Thyroid gland (tissue), 4 donors: ENCODE measurements at regions not wholly inside any gene's neighbourhood (a gene's known extent, or its start where the extent isn't known, plus 50 kb on each side); places are given as distances from the start of the nearest gene placed in this dataset.

ENCODE experiments used
- DNase-seq, 2 donors: peaks; one replicate each; pipeline ENCODE4 v3.0.0-alpha.2; 2019
- H3K27ac ChIP-seq, 3 donors: fragments of 200-600 bp; sonication (generic); 1 replicate in 2 of 3; 2 replicates in 1 of 3; pipeline ENCODE4 v1.5.1; 2016 to 2019; ENCODE audit warnings: mild to moderate bottlenecking in 1 of 3, moderate library complexity in 1 of 3
- H3K27me3 ChIP-seq: fragments of 200-600 bp; sonication (generic); one replicate; pipeline ENCODE4 v1.5.1; 2019
- H3K36me3 ChIP-seq, 2 donors: fragments of 200-600 bp; sonication (generic); one replicate each; pipeline ENCODE4 v1.5.1; 2016 to 2019
- H3K4me1 ChIP-seq, 2 donors: fragments of 200-600 bp; sonication (generic); one replicate each; pipeline ENCODE4 v1.5.1; 2017 to 2019
- H3K4me3 ChIP-seq, 3 donors: fragments of 200-600 bp; sonication (generic); replicated peaks in 1 of 3; 1 replicate in 2 of 3; 2 replicates in 1 of 3; pipeline ENCODE4 v1.5.1; 2016; ENCODE audit warnings: mild to moderate bottlenecking in 1 of 3
- H3K9me3 ChIP-seq: fragments of 200-600 bp; sonication (generic); one replicate; pipeline ENCODE4 v1.5.1; 2017
- POLR2A ChIP-seq, 2 donors: fragments of 450-650 bp; IDR thresholded peaks; one replicate each; pipeline ENCODE4 v1.6.1; 2017; ENCODE audit warnings: antibody characterized with exemption in 2 of 2, mild to moderate bottlenecking in 2 of 2, moderate library complexity in 1 of 2
- WGBS, 2 donors: methylation state at CpG; one replicate each; pipeline ENCODE4 v1.1.5; 2017; 5-methylcytosine and 5-hydroxymethylcytosine counted together
- intact Hi-C: fragments of 100-400 bp; cut with DNase I; formaldehyde crosslinking; loops from one replicate; pipeline ENCODE4 v1.15.1; 2023
- TF ChIP-seq, protein P1 (sequence below), 6 experiments: fragments of 200-600 bp in 3 of 6; fragments of 450-650 bp in 3 of 6; sonication (generic) in 3 of 6; IDR thresholded peaks; one replicate each; pipeline ENCODE4 v1.5.1; 2016 to 2019; ENCODE audit warnings: antibody characterized with exemption in 6 of 6, mild to moderate bottlenecking in 2 of 6, inconsistent platforms in 1 of 6, moderate library complexity in 1 of 6

GRCh38 chr22:35150183-35151107 is 84.5 kb downstream of the ISX start:
- H3K27ac ChIP-seq, result no peak overlapping the region
- intact Hi-C loops, result no loop called here
- no peaks in the 10 kb centered on the region for H3K36me3 ChIP-seq
- no peaks in the 10 kb centered on the region for H3K4me1 ChIP-seq
- H3K4me3 ChIP-seq, result no peak overlapping the region
- DNase-seq, result peak; percentile 30 to 37
- H3K9me3 ChIP-seq, result no peaks in the 10 kb centered on the region
- 52 to 55% methylated on average over 22 of the region's 22 CpGs for WGBS, 2 donors
- TF ChIP-seq POLR2A (IDR thresholded peaks at IDR 0.05), result no peak
- TF ChIP-seq, protein P1, sequence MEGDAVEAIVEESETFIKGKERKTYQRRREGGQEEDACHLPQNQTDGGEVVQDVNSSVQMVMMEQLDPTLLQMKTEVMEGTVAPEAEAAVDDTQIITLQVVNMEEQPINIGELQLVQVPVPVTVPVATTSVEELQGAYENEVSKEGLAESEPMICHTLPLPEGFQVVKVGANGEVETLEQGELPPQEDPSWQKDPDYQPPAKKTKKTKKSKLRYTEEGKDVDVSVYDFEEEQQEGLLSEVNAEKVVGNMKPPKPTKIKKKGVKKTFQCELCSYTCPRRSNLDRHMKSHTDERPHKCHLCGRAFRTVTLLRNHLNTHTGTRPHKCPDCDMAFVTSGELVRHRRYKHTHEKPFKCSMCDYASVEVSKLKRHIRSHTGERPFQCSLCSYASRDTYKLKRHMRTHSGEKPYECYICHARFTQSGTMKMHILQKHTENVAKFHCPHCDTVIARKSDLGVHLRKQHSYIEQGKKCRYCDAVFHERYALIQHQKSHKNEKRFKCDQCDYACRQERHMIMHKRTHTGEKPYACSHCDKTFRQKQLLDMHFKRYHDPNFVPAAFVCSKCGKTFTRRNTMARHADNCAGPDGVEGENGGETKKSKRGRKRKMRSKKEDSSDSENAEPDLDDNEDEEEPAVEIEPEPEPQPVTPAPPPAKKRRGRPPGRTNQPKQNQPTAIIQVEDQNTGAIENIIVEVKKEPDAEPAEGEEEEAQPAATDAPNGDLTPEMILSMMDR (IDR thresholded peaks at IDR 0.05), result peak in 5 of 6 experiments; percentile 14 to 71 (median 46)
- H3K27me3 ChIP-seq, result no peaks in the 10 kb centered on the region

GRCh38 chr22:35152316-35152715 is 86.4 kb downstream of the ISX start:
- WGBS, 2 donors, result 78 to 80% methylated on average over 8 of the region's 8 CpGs
- no peaks in the 10 kb centered on the region for H3K9me3 ChIP-seq
- intact Hi-C loops, result no loop called here
- H3K4me3 ChIP-seq, result no peak overlapping the region
- H3K27ac ChIP-seq, result no peak overlapping the region
- H3K27me3 ChIP-seq, result no peaks in the 10 kb centered on the region
- no peaks in the 10 kb centered on the region for H3K36me3 ChIP-seq
- no peak for DNase-seq
- no peaks in the 10 kb centered on the region for H3K4me1 ChIP-seq
- TF ChIP-seq, protein P1 (IDR thresholded peaks at IDR 0.05), result no peak
- TF ChIP-seq POLR2A (IDR thresholded peaks at IDR 0.05), result no peak

DNA sequence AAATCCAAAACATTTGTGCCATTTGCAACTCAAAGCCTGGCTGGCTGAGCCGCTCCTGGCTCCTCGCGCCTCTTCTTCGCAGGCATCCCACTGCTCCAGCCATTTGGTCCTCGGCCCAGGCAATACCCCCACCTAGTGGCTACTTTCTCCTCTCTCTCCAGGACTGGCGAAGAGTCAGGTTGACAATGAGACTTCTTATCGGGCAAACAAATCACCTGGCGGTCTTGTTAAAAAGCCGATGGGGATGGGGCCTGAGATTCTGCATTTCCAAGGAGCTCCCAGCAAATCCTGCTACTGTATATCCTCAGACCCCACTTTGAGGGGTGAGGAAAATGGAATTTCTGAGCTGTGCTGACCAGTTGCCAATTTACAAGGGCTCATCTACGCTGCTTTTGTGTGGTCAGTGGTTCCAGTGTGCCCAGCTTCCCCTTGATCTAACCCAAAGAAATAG is 89.0 kb downstream of the ISX start:
- no peaks in the 10 kb centered on the region for H3K36me3 ChIP-seq
- no peaks in the 10 kb centered on the region for H3K4me1 ChIP-seq
- TF ChIP-seq, protein P1 (IDR thresholded peaks at IDR 0.05), result peak in 4 of 6 experiments; percentile 19 to 66 (median 27)
- no peak for TF ChIP-seq POLR2A (IDR thresholded peaks at IDR 0.05)
- no peak overlapping the region for H3K27ac ChIP-seq
- H3K4me3 ChIP-seq, result no peak overlapping the region
- no peaks in the 10 kb centered on the region for H3K27me3 ChIP-seq
- H3K9me3 ChIP-seq, result no peaks in the 10 kb centered on the region
- peak; percentile 19 to 26 for DNase-seq
- 9 to 14% methylated on average over 10 of the region's 10 CpGs for WGBS, 2 donors
- intact Hi-C loops, result no loop called here

GRCh38 chr22:35155403-35156025 is 89.6 kb downstream of the ISX start:
- Histone ChIP-seq H3K27me3 (no peaks in the 10 kb centered on the region), H3K4me3 (no peak overlapping the region), H3K9me3 (no peaks in the 10 kb centered on the region), H3K4me1 (no peaks in the 10 kb centered on the region), H3K27ac (no peak overlapping the region), H3K36me3 (no peaks in the 10 kb centered on the region)
- no peak for TF ChIP-seq POLR2A (IDR thresholded peaks at IDR 0.05)
- TF ChIP-seq, protein P1 (IDR thresholded peaks at IDR 0.05), result no peak
- no peak for DNase-seq
- intact Hi-C loops, result no loop called here
- 65 to 68% methylated on average over 7 of the region's 7 CpGs for whole genome bisulfite sequencing, 2 donors

GRCh38 chr22:35156945-35157344 is 91.0 kb downstream of the ISX start:
- Histone ChIP-seq H3K36me3 (no peaks in the 10 kb centered on the region), H3K27ac (no peak overlapping the region), H3K27me3 (no peaks in the 10 kb centered on the region), H3K9me3 (no peaks in the 10 kb centered on the region), H3K4me1 (no peaks in the 10 kb centered on the region), H3K4me3 (no peak overlapping the region)
- 32 to 36% methylated on average over 3 of the region's 3 CpGs for WGBS, 2 donors
- intact Hi-C loops, result no loop called here
- DNase-seq, result no peak
- TF ChIP-seq, protein P1 (IDR thresholded peaks at IDR 0.05), result no peak
- TF ChIP-seq POLR2A (IDR thresholded peaks at IDR 0.05), result no peak
